WTC11 (cell line): ENCODE measurements at regions not wholly inside any gene's neighbourhood (a gene's known extent, or its start where the extent isn't known, plus 50 kb on each side); places are given as distances from the start of the nearest gene placed in this dataset.

ENCODE experiments used
- CBFB ChIP-seq: sonication (generic); formaldehyde crosslinking; IDR thresholded peaks from 2 replicates; pipeline ENCODE4 v1.8.1; 2022; ENCODE audit warnings: mild to moderate bottlenecking, low read depth, missing genetic modification reagents
- CREB1 ChIP-seq: sonication (generic); formaldehyde crosslinking; IDR thresholded peaks from 2 replicates; pipeline ENCODE4 v1.8.0; 2023; ENCODE audit warnings: mild to moderate bottlenecking, missing genetic modification reagents
- ZNF317 ChIP-seq: sonication (generic); formaldehyde crosslinking; IDR thresholded peaks from 2 replicates; pipeline ENCODE4 v1.8.1; 2023; ENCODE audit warnings: low read depth, mild to moderate bottlenecking, moderate library complexity, missing genetic modification reagents, borderline replicate concordance
- TF ChIP-seq, protein P1 (sequence below): sonication (generic); formaldehyde crosslinking; IDR thresholded peaks from 2 replicates; pipeline ENCODE4 v1.8.1; 2022; ENCODE audit warnings: low read depth, mild to moderate bottlenecking, moderate library complexity, missing genetic modification reagents, borderline replicate concordance
- TF ChIP-seq, protein P2 (sequence below): sonication (generic); formaldehyde crosslinking; IDR thresholded peaks from 2 replicates; pipeline ENCODE4 v1.8.1; 2023; ENCODE audit warnings: mild to moderate bottlenecking, missing genetic modification reagents
- TF ChIP-seq, protein P3 (sequence below): fragments of 200-600 bp; IDR thresholded peaks from 2 replicates; pipeline ENCODE4 v1.8.0; 2022; ENCODE audit warnings: antibody characterized with exemption
- TF ChIP-seq, protein P4 (sequence below): sonication (generic); formaldehyde crosslinking; IDR thresholded peaks from 2 replicates; pipeline ENCODE4 v1.8.0; 2022; ENCODE audit warnings: missing genetic modification reagents
- TF ChIP-seq, protein P5 (sequence below): sonication (generic); formaldehyde crosslinking; IDR thresholded peaks from 2 replicates; pipeline ENCODE4 v1.8.1; 2022; ENCODE audit warnings: missing genetic modification reagents, borderline replicate concordance
- TF ChIP-seq, protein P6 (sequence below): sonication (generic); formaldehyde crosslinking; IDR thresholded peaks from 2 replicates; pipeline ENCODE4 v1.8.0; 2022; ENCODE audit warnings: mild to moderate bottlenecking, missing genetic modification reagents
- TF ChIP-seq, protein P7 (sequence below): sonication (generic); formaldehyde crosslinking; IDR thresholded peaks from 2 replicates; pipeline ENCODE4 v1.8.0; 2023; ENCODE audit warnings: missing genetic modification reagents, mild to moderate bottlenecking, borderline replicate concordance
- TF ChIP-seq, protein P8 (sequence below): sonication (generic); formaldehyde crosslinking; IDR thresholded peaks from 2 replicates; pipeline ENCODE4 v1.8.1; 2022; ENCODE audit warnings: low read depth, missing genetic modification reagents, borderline replicate concordance
- TF ChIP-seq, protein P9 (sequence below): sonication (generic); formaldehyde crosslinking; IDR thresholded peaks from 2 replicates; pipeline ENCODE4 v1.8.0; 2022; ENCODE audit warnings: mild to moderate bottlenecking, missing genetic modification reagents
- TF ChIP-seq, protein P10 (sequence below): fragments of 250-450 bp; sonication (Bioruptor Pico); IDR thresholded peaks from 2 replicates; pipeline ENCODE4 v1.9.0; 2021; ENCODE audit warnings: mild to moderate bottlenecking

DNA sequence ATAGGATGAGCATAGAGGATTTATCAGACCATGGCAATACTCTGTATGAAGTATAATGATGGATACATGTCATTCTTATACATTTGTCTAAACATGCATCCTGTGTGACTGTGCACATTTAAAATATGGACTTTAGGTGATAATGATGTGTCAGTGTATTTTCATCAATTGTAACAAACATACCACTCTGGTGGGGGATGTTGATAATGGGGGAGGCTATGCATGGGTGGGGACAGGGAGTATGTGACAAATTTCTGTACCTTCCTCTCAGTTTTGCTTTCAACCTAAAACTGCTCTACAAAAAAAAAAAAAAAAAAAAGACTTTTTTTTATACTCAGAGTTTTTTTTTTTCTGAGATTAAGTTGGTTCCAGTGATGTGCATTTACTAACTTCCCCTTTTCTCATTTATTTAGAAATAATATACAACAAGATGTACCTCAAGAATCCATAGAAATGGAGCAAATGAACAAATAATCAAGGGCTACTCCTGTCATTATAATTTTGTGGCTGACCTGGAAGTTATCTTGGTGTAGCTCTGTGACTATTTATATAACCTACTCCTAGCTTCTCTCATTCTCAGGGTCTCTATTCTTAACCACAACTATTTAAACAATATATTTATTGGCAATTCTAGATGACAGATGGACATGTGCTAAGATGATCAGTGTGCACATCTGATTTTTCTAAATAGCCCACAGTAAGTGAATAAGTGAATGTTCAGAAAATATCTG lies 108.9 kb upstream of the ITGA4 start:
- TF ChIP-seq, protein P1, sequence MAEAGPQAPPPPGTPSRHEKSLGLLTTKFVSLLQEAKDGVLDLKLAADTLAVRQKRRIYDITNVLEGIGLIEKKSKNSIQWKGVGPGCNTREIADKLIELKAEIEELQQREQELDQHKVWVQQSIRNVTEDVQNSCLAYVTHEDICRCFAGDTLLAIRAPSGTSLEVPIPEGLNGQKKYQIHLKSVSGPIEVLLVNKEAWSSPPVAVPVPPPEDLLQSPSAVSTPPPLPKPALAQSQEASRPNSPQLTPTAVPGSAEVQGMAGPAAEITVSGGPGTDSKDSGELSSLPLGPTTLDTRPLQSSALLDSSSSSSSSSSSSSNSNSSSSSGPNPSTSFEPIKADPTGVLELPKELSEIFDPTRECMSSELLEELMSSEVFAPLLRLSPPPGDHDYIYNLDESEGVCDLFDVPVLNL = no peak
- TF ChIP-seq, protein P2, sequence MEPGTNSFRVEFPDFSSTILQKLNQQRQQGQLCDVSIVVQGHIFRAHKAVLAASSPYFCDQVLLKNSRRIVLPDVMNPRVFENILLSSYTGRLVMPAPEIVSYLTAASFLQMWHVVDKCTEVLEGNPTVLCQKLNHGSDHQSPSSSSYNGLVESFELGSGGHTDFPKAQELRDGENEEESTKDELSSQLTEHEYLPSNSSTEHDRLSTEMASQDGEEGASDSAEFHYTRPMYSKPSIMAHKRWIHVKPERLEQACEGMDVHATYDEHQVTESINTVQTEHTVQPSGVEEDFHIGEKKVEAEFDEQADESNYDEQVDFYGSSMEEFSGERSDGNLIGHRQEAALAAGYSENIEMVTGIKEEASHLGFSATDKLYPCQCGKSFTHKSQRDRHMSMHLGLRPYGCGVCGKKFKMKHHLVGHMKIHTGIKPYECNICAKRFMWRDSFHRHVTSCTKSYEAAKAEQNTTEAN = no peak
- TF ChIP-seq, protein P3, sequence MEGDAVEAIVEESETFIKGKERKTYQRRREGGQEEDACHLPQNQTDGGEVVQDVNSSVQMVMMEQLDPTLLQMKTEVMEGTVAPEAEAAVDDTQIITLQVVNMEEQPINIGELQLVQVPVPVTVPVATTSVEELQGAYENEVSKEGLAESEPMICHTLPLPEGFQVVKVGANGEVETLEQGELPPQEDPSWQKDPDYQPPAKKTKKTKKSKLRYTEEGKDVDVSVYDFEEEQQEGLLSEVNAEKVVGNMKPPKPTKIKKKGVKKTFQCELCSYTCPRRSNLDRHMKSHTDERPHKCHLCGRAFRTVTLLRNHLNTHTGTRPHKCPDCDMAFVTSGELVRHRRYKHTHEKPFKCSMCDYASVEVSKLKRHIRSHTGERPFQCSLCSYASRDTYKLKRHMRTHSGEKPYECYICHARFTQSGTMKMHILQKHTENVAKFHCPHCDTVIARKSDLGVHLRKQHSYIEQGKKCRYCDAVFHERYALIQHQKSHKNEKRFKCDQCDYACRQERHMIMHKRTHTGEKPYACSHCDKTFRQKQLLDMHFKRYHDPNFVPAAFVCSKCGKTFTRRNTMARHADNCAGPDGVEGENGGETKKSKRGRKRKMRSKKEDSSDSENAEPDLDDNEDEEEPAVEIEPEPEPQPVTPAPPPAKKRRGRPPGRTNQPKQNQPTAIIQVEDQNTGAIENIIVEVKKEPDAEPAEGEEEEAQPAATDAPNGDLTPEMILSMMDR = no peak
- TF ChIP-seq, protein P4, sequence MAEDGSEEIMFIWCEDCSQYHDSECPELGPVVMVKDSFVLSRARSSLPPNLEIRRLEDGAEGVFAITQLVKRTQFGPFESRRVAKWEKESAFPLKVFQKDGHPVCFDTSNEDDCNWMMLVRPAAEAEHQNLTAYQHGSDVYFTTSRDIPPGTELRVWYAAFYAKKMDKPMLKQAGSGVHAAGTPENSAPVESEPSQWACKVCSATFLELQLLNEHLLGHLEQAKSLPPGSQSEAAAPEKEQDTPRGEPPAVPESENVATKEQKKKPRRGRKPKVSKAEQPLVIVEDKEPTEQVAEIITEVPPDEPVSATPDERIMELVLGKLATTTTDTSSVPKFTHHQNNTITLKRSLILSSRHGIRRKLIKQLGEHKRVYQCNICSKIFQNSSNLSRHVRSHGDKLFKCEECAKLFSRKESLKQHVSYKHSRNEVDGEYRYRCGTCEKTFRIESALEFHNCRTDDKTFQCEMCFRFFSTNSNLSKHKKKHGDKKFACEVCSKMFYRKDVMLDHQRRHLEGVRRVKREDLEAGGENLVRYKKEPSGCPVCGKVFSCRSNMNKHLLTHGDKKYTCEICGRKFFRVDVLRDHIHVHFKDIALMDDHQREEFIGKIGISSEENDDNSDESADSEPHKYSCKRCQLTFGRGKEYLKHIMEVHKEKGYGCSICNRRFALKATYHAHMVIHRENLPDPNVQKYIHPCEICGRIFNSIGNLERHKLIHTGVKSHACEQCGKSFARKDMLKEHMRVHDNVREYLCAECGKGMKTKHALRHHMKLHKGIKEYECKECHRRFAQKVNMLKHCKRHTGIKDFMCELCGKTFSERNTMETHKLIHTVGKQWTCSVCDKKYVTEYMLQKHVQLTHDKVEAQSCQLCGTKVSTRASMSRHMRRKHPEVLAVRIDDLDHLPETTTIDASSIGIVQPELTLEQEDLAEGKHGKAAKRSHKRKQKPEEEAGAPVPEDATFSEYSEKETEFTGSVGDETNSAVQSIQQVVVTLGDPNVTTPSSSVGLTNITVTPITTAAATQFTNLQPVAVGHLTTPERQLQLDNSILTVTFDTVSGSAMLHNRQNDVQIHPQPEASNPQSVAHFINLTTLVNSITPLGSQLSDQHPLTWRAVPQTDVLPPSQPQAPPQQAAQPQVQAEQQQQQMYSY = no peak
- TF ChIP-seq ZNF317 (CRISPR knock-in tag) = no peak
- TF ChIP-seq, protein P5, sequence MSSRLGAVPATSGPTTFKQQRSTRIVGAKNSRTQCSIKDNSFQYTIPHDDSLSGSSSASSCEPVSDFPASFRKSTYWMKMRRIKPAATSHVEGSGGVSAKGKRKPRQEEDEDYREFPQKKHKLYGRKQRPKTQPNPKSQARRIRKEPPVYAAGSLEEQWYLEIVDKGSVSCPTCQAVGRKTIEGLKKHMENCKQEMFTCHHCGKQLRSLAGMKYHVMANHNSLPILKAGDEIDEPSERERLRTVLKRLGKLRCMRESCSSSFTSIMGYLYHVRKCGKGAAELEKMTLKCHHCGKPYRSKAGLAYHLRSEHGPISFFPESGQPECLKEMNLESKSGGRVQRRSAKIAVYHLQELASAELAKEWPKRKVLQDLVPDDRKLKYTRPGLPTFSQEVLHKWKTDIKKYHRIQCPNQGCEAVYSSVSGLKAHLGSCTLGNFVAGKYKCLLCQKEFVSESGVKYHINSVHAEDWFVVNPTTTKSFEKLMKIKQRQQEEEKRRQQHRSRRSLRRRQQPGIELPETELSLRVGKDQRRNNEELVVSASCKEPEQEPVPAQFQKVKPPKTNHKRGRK (CRISPR knock-in tag) = no peak
- TF ChIP-seq CBFB (CRISPR knock-in tag) = no peak
- TF ChIP-seq, protein P6, sequence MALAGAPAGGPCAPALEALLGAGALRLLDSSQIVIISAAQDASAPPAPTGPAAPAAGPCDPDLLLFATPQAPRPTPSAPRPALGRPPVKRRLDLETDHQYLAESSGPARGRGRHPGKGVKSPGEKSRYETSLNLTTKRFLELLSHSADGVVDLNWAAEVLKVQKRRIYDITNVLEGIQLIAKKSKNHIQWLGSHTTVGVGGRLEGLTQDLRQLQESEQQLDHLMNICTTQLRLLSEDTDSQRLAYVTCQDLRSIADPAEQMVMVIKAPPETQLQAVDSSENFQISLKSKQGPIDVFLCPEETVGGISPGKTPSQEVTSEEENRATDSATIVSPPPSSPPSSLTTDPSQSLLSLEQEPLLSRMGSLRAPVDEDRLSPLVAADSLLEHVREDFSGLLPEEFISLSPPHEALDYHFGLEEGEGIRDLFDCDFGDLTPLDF = no peak
- TF ChIP-seq, protein P7, sequence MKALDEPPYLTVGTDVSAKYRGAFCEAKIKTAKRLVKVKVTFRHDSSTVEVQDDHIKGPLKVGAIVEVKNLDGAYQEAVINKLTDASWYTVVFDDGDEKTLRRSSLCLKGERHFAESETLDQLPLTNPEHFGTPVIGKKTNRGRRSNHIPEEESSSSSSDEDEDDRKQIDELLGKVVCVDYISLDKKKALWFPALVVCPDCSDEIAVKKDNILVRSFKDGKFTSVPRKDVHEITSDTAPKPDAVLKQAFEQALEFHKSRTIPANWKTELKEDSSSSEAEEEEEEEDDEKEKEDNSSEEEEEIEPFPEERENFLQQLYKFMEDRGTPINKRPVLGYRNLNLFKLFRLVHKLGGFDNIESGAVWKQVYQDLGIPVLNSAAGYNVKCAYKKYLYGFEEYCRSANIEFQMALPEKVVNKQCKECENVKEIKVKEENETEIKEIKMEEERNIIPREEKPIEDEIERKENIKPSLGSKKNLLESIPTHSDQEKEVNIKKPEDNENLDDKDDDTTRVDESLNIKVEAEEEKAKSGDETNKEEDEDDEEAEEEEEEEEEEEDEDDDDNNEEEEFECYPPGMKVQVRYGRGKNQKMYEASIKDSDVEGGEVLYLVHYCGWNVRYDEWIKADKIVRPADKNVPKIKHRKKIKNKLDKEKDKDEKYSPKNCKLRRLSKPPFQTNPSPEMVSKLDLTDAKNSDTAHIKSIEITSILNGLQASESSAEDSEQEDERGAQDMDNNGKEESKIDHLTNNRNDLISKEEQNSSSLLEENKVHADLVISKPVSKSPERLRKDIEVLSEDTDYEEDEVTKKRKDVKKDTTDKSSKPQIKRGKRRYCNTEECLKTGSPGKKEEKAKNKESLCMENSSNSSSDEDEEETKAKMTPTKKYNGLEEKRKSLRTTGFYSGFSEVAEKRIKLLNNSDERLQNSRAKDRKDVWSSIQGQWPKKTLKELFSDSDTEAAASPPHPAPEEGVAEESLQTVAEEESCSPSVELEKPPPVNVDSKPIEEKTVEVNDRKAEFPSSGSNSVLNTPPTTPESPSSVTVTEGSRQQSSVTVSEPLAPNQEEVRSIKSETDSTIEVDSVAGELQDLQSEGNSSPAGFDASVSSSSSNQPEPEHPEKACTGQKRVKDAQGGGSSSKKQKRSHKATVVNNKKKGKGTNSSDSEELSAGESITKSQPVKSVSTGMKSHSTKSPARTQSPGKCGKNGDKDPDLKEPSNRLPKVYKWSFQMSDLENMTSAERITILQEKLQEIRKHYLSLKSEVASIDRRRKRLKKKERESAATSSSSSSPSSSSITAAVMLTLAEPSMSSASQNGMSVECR (CRISPR knock-in tag) = no peak
- TF ChIP-seq, protein P8, sequence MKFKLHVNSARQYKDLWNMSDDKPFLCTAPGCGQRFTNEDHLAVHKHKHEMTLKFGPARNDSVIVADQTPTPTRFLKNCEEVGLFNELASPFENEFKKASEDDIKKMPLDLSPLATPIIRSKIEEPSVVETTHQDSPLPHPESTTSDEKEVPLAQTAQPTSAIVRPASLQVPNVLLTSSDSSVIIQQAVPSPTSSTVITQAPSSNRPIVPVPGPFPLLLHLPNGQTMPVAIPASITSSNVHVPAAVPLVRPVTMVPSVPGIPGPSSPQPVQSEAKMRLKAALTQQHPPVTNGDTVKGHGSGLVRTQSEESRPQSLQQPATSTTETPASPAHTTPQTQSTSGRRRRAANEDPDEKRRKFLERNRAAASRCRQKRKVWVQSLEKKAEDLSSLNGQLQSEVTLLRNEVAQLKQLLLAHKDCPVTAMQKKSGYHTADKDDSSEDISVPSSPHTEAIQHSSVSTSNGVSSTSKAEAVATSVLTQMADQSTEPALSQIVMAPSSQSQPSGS (CRISPR knock-in tag) = no peak
- TF ChIP-seq, protein P9, sequence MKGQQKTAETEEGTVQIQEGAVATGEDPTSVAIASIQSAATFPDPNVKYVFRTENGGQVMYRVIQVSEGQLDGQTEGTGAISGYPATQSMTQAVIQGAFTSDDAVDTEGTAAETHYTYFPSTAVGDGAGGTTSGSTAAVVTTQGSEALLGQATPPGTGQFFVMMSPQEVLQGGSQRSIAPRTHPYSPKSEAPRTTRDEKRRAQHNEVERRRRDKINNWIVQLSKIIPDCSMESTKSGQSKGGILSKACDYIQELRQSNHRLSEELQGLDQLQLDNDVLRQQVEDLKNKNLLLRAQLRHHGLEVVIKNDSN = no peak
- TF ChIP-seq, protein P10, sequence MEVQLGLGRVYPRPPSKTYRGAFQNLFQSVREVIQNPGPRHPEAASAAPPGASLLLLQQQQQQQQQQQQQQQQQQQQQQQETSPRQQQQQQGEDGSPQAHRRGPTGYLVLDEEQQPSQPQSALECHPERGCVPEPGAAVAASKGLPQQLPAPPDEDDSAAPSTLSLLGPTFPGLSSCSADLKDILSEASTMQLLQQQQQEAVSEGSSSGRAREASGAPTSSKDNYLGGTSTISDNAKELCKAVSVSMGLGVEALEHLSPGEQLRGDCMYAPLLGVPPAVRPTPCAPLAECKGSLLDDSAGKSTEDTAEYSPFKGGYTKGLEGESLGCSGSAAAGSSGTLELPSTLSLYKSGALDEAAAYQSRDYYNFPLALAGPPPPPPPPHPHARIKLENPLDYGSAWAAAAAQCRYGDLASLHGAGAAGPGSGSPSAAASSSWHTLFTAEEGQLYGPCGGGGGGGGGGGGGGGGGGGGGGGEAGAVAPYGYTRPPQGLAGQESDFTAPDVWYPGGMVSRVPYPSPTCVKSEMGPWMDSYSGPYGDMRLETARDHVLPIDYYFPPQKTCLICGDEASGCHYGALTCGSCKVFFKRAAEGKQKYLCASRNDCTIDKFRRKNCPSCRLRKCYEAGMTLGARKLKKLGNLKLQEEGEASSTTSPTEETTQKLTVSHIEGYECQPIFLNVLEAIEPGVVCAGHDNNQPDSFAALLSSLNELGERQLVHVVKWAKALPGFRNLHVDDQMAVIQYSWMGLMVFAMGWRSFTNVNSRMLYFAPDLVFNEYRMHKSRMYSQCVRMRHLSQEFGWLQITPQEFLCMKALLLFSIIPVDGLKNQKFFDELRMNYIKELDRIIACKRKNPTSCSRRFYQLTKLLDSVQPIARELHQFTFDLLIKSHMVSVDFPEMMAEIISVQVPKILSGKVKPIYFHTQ (CRISPR knock-in tag) = no peak
- no peak for TF ChIP-seq CREB1 (CRISPR knock-in tag)
